ENCODE measurements at regions not wholly inside any gene's neighbourhood (a gene's known extent, or its start where the extent isn't known, plus 50 kb on each side); places are given as distances from the start of the nearest gene placed in this dataset.

- no peak overlapping the region for H3K4me2 ChIP-seq (ENCODE audit: low read length)
- no peak for DNase-seq (ENCODE audit: low read depth)
- no peak overlapping the region for H3K27ac ChIP-seq (ENCODE audit: low read depth, low read length)
- Mint-ChIP-seq H3K9me3 (ENCODE audit: unreplicated experiment) (no peaks in the 10 kb centered on the region), H3K4me3 (ENCODE audit: unreplicated experiment) (no peak overlapping the region), H3K27ac (ENCODE audit: unreplicated experiment) (no peak overlapping the region), H3K4me1 (ENCODE audit: low read depth, unreplicated experiment) (no peaks in the 10 kb centered on the region), H3K36me3 (ENCODE audit: low read depth, unreplicated experiment) (no peaks in the 10 kb centered on the region), H3K27me3 (ENCODE audit: low read depth, unreplicated experiment) (no peaks in the 10 kb centered on the region)
- H3K27me3 ChIP-seq (ENCODE audit: insufficient read depth, low read length): no peaks in the 10 kb centered on the region
- TF ChIP-seq EZH2 (IDR thresholded peaks at IDR 0.05; ENCODE audit: insufficient read depth, low read length) (no peak), CTCF (IDR thresholded peaks at IDR 0.05; ENCODE audit: insufficient read depth, low read depth, low read length) (no peak)
- no peaks in the 10 kb centered on the region for H3K4me1 ChIP-seq (ENCODE audit: insufficient read depth, low read length)
- H3K79me2 ChIP-seq (ENCODE audit: insufficient read depth, low read length): no peaks in the 10 kb centered on the region
- H2AFZ ChIP-seq (ENCODE audit: low read depth, low read length): no peak overlapping the region
- no peak for FAIRE-seq
- H3K9me3 ChIP-seq (ENCODE audit: insufficient read depth, low read depth, low read length): no peaks in the 10 kb centered on the region
- H3K36me3 ChIP-seq (ENCODE audit: insufficient read depth, low read length): no peaks in the 10 kb centered on the region
- no peaks in the 10 kb centered on the region for H4K20me1 ChIP-seq (ENCODE audit: insufficient read depth, low read length)
- no peak overlapping the region for H3K4me3 ChIP-seq (ENCODE audit: insufficient read depth, low read depth, low read length)
- no peak overlapping the region for H3K9ac ChIP-seq (ENCODE audit: low read length)
Measured at GRCh38 chr4:126431049-126431448, 1116.3 kb downstream of the FAT4 start.

- Mint-ChIP-seq H3K36me3 (ENCODE audit: low read depth, unreplicated experiment) (no peaks in the 10 kb centered on the region), H3K4me3 (ENCODE audit: unreplicated experiment) (no peak overlapping the region), H3K4me1 (ENCODE audit: low read depth, unreplicated experiment) (peaks cover 5% of the 10 kb centered on the region), H3K9me3 (ENCODE audit: unreplicated experiment) (no peaks in the 10 kb centered on the region), H3K27me3 (ENCODE audit: low read depth, unreplicated experiment) (no peaks in the 10 kb centered on the region), H3K27ac (ENCODE audit: unreplicated experiment) (no peak overlapping the region)
- Histone ChIP-seq H3K9me3 (ENCODE audit: insufficient read depth, low read depth, low read length) (no peaks in the 10 kb centered on the region), H3K27ac (ENCODE audit: low read depth, low read length) (no peak overlapping the region), H2AFZ (ENCODE audit: low read depth, low read length) (no peak overlapping the region), H3K4me1 (ENCODE audit: insufficient read depth, low read length) (no peaks in the 10 kb centered on the region), H3K79me2 (ENCODE audit: insufficient read depth, low read length) (no peaks in the 10 kb centered on the region), H3K9ac (ENCODE audit: low read length) (no peak overlapping the region), H3K36me3 (ENCODE audit: insufficient read depth, low read length) (no peaks in the 10 kb centered on the region), H3K4me2 (ENCODE audit: low read length) (no peak overlapping the region), H3K27me3 (ENCODE audit: insufficient read depth, low read length) (no peaks in the 10 kb centered on the region), H3K4me3 (ENCODE audit: insufficient read depth, low read depth, low read length) (no peak overlapping the region), H4K20me1 (ENCODE audit: insufficient read depth, low read length) (no peaks in the 10 kb centered on the region)
- FAIRE-seq (no peak), DNase-seq (ENCODE audit: low read depth) (no peak)
- TF ChIP-seq CTCF (IDR thresholded peaks at IDR 0.05; ENCODE audit: insufficient read depth, low read depth, low read length): no peak
- TF ChIP-seq EZH2 (IDR thresholded peaks at IDR 0.05; ENCODE audit: insufficient read depth, low read length): no peak
Measured at GRCh38 chr4:126435491-126435890, 1120.7 kb downstream of the FAT4 start.

- DNase-seq (ENCODE audit: low read depth) (no peak), FAIRE-seq (no peak)
- Histone ChIP-seq H3K36me3 (ENCODE audit: insufficient read depth, low read length) (no peaks in the 10 kb centered on the region), H3K9me3 (ENCODE audit: insufficient read depth, low read depth, low read length) (no peaks in the 10 kb centered on the region), H2AFZ (ENCODE audit: low read depth, low read length) (no peak overlapping the region), H3K4me3 (ENCODE audit: insufficient read depth, low read depth, low read length) (no peak overlapping the region), H3K79me2 (ENCODE audit: insufficient read depth, low read length) (no peaks in the 10 kb centered on the region), H3K27me3 (ENCODE audit: insufficient read depth, low read length) (no peaks in the 10 kb centered on the region), H3K27ac (ENCODE audit: low read depth, low read length) (no peak overlapping the region), H3K9ac (ENCODE audit: low read length) (no peak overlapping the region), H3K4me1 (ENCODE audit: insufficient read depth, low read length) (no peaks in the 10 kb centered on the region), H4K20me1 (ENCODE audit: insufficient read depth, low read length) (no peaks in the 10 kb centered on the region), H3K4me2 (ENCODE audit: low read length) (no peak overlapping the region)
- Mint-ChIP-seq H3K9me3 (ENCODE audit: unreplicated experiment) (no peaks in the 10 kb centered on the region), H3K36me3 (ENCODE audit: low read depth, unreplicated experiment) (no peaks in the 10 kb centered on the region), H3K4me3 (ENCODE audit: unreplicated experiment) (no peak overlapping the region), H3K4me1 (ENCODE audit: low read depth, unreplicated experiment) (peaks cover 13% of the 10 kb centered on the region), H3K27me3 (ENCODE audit: low read depth, unreplicated experiment) (no peaks in the 10 kb centered on the region), H3K27ac (ENCODE audit: unreplicated experiment) (no peak overlapping the region)
- no peak for TF ChIP-seq CTCF (IDR thresholded peaks at IDR 0.05; ENCODE audit: insufficient read depth, low read depth, low read length)
- no peak for TF ChIP-seq EZH2 (IDR thresholded peaks at IDR 0.05; ENCODE audit: insufficient read depth, low read length)
Measured at GRCh38 chr4:126440297-126440696, 1125.5 kb downstream of the FAT4 start.
